Lower lobe of right lung (tissue), 2 donors: ENCODE measurements at regions not wholly inside any gene's neighbourhood (a gene's known extent, or its start where the extent isn't known, plus 50 kb on each side); places are given as distances from the start of the nearest gene placed in this dataset.

Experiments
- ATAC-seq, 2 donors: fragments of 200-7000 bp; cut with Tn5 transposase; one replicate each; pipeline ENCODE4 v1.9.1; 2020 to 2022; ENCODE audit warnings: mild to moderate bottlenecking in 2 of 2, moderate library complexity in 2 of 2
- DNase-seq: peaks from one replicate; pipeline ENCODE4 v3.0.0-alpha.2; 2020
- H3K27ac ChIP-seq: fragments of 200-600 bp; one replicate; pipeline ENCODE4 v1.8.0; 2022
- H3K27me3 ChIP-seq: fragments of 200-600 bp; one replicate; pipeline ENCODE4 v1.8.0; 2022; ENCODE audit warnings: low read depth
- H3K36me3 ChIP-seq: fragments of 200-600 bp; one replicate; pipeline ENCODE4 v1.8.0; 2022; ENCODE audit warnings: mild to moderate bottlenecking
- H3K4me1 ChIP-seq: fragments of 200-600 bp; one replicate; pipeline ENCODE4 v1.8.0; 2022
- H3K4me3 ChIP-seq: fragments of 200-600 bp; one replicate; pipeline ENCODE4 v1.8.0; 2022; ENCODE audit warnings: mild to moderate bottlenecking
- H3K9me3 ChIP-seq: fragments of 200-600 bp; one replicate; pipeline ENCODE4 v1.8.0; 2022
- CTCF ChIP-seq: fragments of 200-600 bp; IDR thresholded peaks from one replicate; pipeline ENCODE4 v1.8.0; 2022; ENCODE audit warnings: antibody characterized with exemption, mild to moderate bottlenecking
- intact Hi-C: fragments of 100-400 bp; cut with DNase I; formaldehyde crosslinking; loops from one replicate; pipeline ENCODE4 v1.11.0; 2022
- donor health status: DM: no; HTN: yes; CAD: no; lungs with severe emphysema.

- no peaks in the 10 kb centered on the region for H3K27me3 ChIP-seq
- ATAC-seq: no peak
- no peak overlapping the region for H3K27ac ChIP-seq
- H3K4me3 ChIP-seq: no peak overlapping the region
- intact Hi-C loops: no loop called here
- H3K9me3 ChIP-seq: no peaks in the 10 kb centered on the region
- H3K36me3 ChIP-seq: no peaks in the 10 kb centered on the region
- no peaks in the 10 kb centered on the region for H3K4me1 ChIP-seq
- no peak for TF ChIP-seq CTCF
- DNase-seq: no peak
These were observed 100.3 kb upstream of the ANKH start for GRCh38 chr5:14971873-14972272.

- ATAC-seq: no peak
- intact Hi-C loops: no loop called here
- no peaks in the 10 kb centered on the region for H3K36me3 ChIP-seq
- no peaks in the 10 kb centered on the region for H3K9me3 ChIP-seq
- no peak overlapping the region for H3K27ac ChIP-seq
- TF ChIP-seq CTCF: no peak
- no peak for DNase-seq
- H3K4me3 ChIP-seq: no peak overlapping the region
- H3K27me3 ChIP-seq: no peaks in the 10 kb centered on the region
- no peaks in the 10 kb centered on the region for H3K4me1 ChIP-seq
These were observed 97.2 kb upstream of the ANKH start for GRCh38 chr5:14968796-14969195.

- no peak for DNase-seq
- no peak for ATAC-seq
- Histone ChIP-seq H3K9me3 (no peaks in the 10 kb centered on the region), H3K27me3 (no peaks in the 10 kb centered on the region), H3K36me3 (no peaks in the 10 kb centered on the region), H3K4me3 (no peak overlapping the region), H3K27ac (no peak overlapping the region), H3K4me1 (no peaks in the 10 kb centered on the region)
- no peak for TF ChIP-seq CTCF
- intact Hi-C loops: no loop called here
These were observed 95.6 kb upstream of the ANKH start for GRCh38 chr5:14967166-14967565.

- no peaks in the 10 kb centered on the region for H3K27me3 ChIP-seq
- intact Hi-C loops: no loop called here
These were observed 94.2 kb upstream of the ANKH start for GRCh38 chr5:14965815-14966214.

GRCh38 chr5:14962604-14963003 is 91.0 kb upstream of the ANKH start:
- Histone ChIP-seq H3K4me3 (no peak overlapping the region), H3K9me3 (no peaks in the 10 kb centered on the region), H3K27ac (no peak overlapping the region), H3K27me3 (no peaks in the 10 kb centered on the region), H3K4me1 (no peaks in the 10 kb centered on the region), H3K36me3 (no peaks in the 10 kb centered on the region)
- no peak for DNase-seq
- no peak for TF ChIP-seq CTCF
- ATAC-seq: no peak
- intact Hi-C loops: no loop called here

More at GRCh38 chr5:14965815-14966214, 94.2 kb upstream of the ANKH start:
- H3K27ac ChIP-seq: no peak overlapping the region
- H3K4me1 ChIP-seq: no peaks in the 10 kb centered on the region
- H3K36me3 ChIP-seq: no peaks in the 10 kb centered on the region
- ATAC-seq (no peak), DNase-seq (no peak)
- TF ChIP-seq CTCF: no peak
- H3K9me3 ChIP-seq: no peaks in the 10 kb centered on the region
- no peak overlapping the region for H3K4me3 ChIP-seq

- H3K4me3 ChIP-seq: no peak overlapping the region
- no peak for TF ChIP-seq CTCF
- no peaks in the 10 kb centered on the region for H3K4me1 ChIP-seq
- DNase-seq (no peak), ATAC-seq (no peak)
- H3K27ac ChIP-seq: no peak overlapping the region
- intact Hi-C loops: no loop called here
- H3K27me3 ChIP-seq: no peaks in the 10 kb centered on the region
- no peaks in the 10 kb centered on the region for H3K36me3 ChIP-seq
- H3K9me3 ChIP-seq: no peaks in the 10 kb centered on the region
These were observed 88.5 kb upstream of the ANKH start for GRCh38 chr5:14960120-14960462.
